M059J (cell line): ENCODE measurements at regions not wholly inside any gene's neighbourhood (a gene's known extent, or its start where the extent isn't known, plus 50 kb on each side); places are given as distances from the start of the nearest gene placed in this dataset.

ENCODE experiments used
- DNase-seq: peaks from one replicate; pipeline ENCODE4 v3.0.0-alpha.2; 2012; ENCODE audit warnings: low read depth

GRCh38 chr6:3526962-3527650 lies 70.3 kb upstream of the SLC22A23 start:
- no peak for DNase-seq

GRCh38 chr6:3525915-3526314 lies 69.1 kb upstream of the SLC22A23 start:
- DNase-seq: no peak

- no peak for DNase-seq
Observed at GRCh38 chr6:3524456-3524855, 67.6 kb upstream of the SLC22A23 start.

GRCh38 chr6:3523966-3524365 lies 67.1 kb upstream of the SLC22A23 start:
- DNase-seq: no peak

GRCh38 chr6:3523271-3523670 lies 66.4 kb upstream of the SLC22A23 start:
- no peak for DNase-seq

GRCh38 chr6:3522561-3523260 lies 65.9 kb upstream of the SLC22A23 start:
- DNase-seq: peak; percentile 66

GRCh38 chr6:3520281-3521230 lies 63.7 kb upstream of the SLC22A23 start:
- DNase-seq: no peak

GRCh38 chr6:3518356-3519190 lies 61.7 kb upstream of the SLC22A23 start:
- peak; percentile 98 for DNase-seq

- DNase-seq: peak; percentile 92
Observed at GRCh38 chr6:3517350-3517749, 60.5 kb upstream of the SLC22A23 start.

- peak; percentile 71 for DNase-seq
Observed at GRCh38 chr6:3516092-3516491, 59.2 kb upstream of the SLC22A23 start.

- DNase-seq: no peak
Observed at GRCh38 chr6:3515669-3516068, 58.8 kb upstream of the SLC22A23 start.

- no peak for DNase-seq
Observed at GRCh38 chr6:3513416-3513815, 56.6 kb upstream of the SLC22A23 start.

GRCh38 chr6:3512832-3513231 lies 56.0 kb upstream of the SLC22A23 start:
- no peak for DNase-seq

GRCh38 chr6:3510617-3511016 lies 53.8 kb upstream of the SLC22A23 start:
- DNase-seq: no peak

GRCh38 chr6:3510178-3510577 lies 53.3 kb upstream of the SLC22A23 start:
- no peak for DNase-seq

- peak; percentile 69 for DNase-seq
Observed at GRCh38 chr6:3509336-3509735, 52.5 kb upstream of the SLC22A23 start.

GRCh38 chr6:3506751-3507383 lies 50.0 kb upstream of the SLC22A23 start:
- no peak for DNase-seq
